HCT116 (cell line): ENCODE measurements at regions not wholly inside any gene's neighbourhood (a gene's known extent, or its start where the extent isn't known, plus 50 kb on each side); places are given as distances from the start of the nearest gene placed in this dataset.

ENCODE experiments used
- ATAC-seq: fragments of 200-7000 bp; cut with Tn5 transposase; 2 replicates; pipeline ENCODE4 v1.9.1; 2020; ENCODE audit warnings: mild to moderate bottlenecking, moderate library complexity
- BruUV-seq: library from RNA; stranded (reverse); fragments of 400-500 nt; replicated peaks from 2 replicates; lab custom pipeline; 2021; lab: Mats Ljungman, UMichigan
- CTCF ChIA-PET: fragments of 300-600 bp; sonication (Branson Sonifier 250); formaldehyde crosslinking; loops from one replicate; lab custom pipeline; 2021; ENCODE audit warnings: antibody characterized with exemption; lab: Charles Lee
- POLR2A ChIA-PET: fragments of 300-600, 350-600 bp; sonication (Branson Sonifier 250); formaldehyde crosslinking; loops from one replicate; lab custom pipeline; 2021; ENCODE audit warnings: antibody characterized with exemption; lab: Charles Lee
- RAD21 ChIA-PET, 2 experiments: fragments of 300-600 bp; sonication (Branson Sonifier 250); formaldehyde crosslinking; loops; one replicate each; lab custom pipeline; 2023; ENCODE audit warnings: low total read pairs in 2 of 2; ENCODE audit not compliant: uncharacterized antibody in 2 of 2, unreplicated experiment in 2 of 2, low non-redundant PET in 1 of 2; lab: Charles Lee
- DNase-seq: peaks from one replicate; pipeline ENCODE4 v3.0.0-alpha.2; 2010; ENCODE audit warnings: low read depth, low spot score
- H2AFZ ChIP-seq: fragments of 200-600 bp; shearing (Covaris generic), sonication (generic); 2 replicates; pipeline ENCODE4 v1.6.1; 2017; ENCODE audit warnings: low read depth, mixed run types, mixed read lengths, antibody characterized with exemption, low read length; ENCODE audit not compliant: poor library complexity, severe bottlenecking
- H3K27ac ChIP-seq: 2 replicates; pipeline ENCODE4 v1.5.1; 2012; ENCODE audit warnings: low read depth, low read length
- H3K27me3 ChIP-seq: fragments of 200-600 bp; sonication (generic); 2 replicates; pipeline ENCODE4 v1.6.1; 2016; ENCODE audit warnings: mixed run types, low read length, mixed read lengths; ENCODE audit not compliant: insufficient read depth
- H3K36me3 ChIP-seq, 2 experiments: fragments of 200-500 bp in 1 of 2; fragments of 200-600 bp in 1 of 2; sonication (Bioruptor generic) in 1 of 2; sonication (generic) in 1 of 2; 2 replicates each; pipeline versions ENCODE4 v1.5.1 to v1.6.1; 2014 to 2016; ENCODE audit warnings: low read length in 2 of 2, inconsistent platforms in 1 of 2, mixed read lengths in 1 of 2, mixed run types in 1 of 2; ENCODE audit not compliant: insufficient read depth in 2 of 2, control insufficient read depth in 1 of 2
- H3K4me1 ChIP-seq, 2 experiments: fragments of 200-600 bp in 1 of 2; sonication (generic) in 1 of 2; 2 replicates each; pipeline versions ENCODE4 v1.5.1 to v1.6.1; 2012 to 2017; ENCODE audit warnings: low read length in 2 of 2, inconsistent platforms in 1 of 2, mild to moderate bottlenecking in 1 of 2, mixed read lengths in 1 of 2, mixed run types in 1 of 2, moderate library complexity in 1 of 2; ENCODE audit not compliant: insufficient read depth in 2 of 2, control insufficient read depth in 1 of 2
- H3K4me2 ChIP-seq: fragments of 200-600 bp; sonication (generic); 2 replicates; pipeline ENCODE4 v1.6.1; 2017; ENCODE audit warnings: mixed run types, low read length, mixed read lengths
- H3K4me3 ChIP-seq, 2 experiments: fragments of 200-600 bp in 1 of 2; sonication (generic) in 1 of 2; replicated peaks in 1 of 2; 2 replicates each; pipeline ENCODE4 v1.5.1; 2011 to 2016; ENCODE audit warnings: low read length in 2 of 2, control low read depth in 1 of 2, low read depth in 1 of 2, mild to moderate bottlenecking in 1 of 2, mixed read lengths in 1 of 2, mixed run types in 1 of 2
- H3K79me2 ChIP-seq: fragments of 200-600 bp; sonication (generic); 2 replicates; pipeline ENCODE4 v1.6.1; 2017; ENCODE audit warnings: mild to moderate bottlenecking, mixed run types, low read length, moderate library complexity, mixed read lengths; ENCODE audit not compliant: insufficient read depth
- H3K9ac ChIP-seq: fragments of 200-600 bp; sonication (generic); 2 replicates; pipeline ENCODE4 v1.6.1; 2016; ENCODE audit warnings: low read length, mixed read lengths
- H3K9me2 ChIP-seq: fragments of 200-600 bp; sonication (generic), shearing (Covaris generic); 2 replicates; pipeline ENCODE4 v1.6.1; 2017; ENCODE audit warnings: mixed run types, mild to moderate bottlenecking, moderate library complexity; ENCODE audit not compliant: insufficient read depth
- H3K9me3 ChIP-seq, 2 experiments: fragments of 200-500 bp in 1 of 2; fragments of 200-600 bp in 1 of 2; sonication (Bioruptor generic) in 1 of 2; sonication (generic) in 1 of 2; 2 replicates each; pipeline ENCODE4 v1.6.1; 2014 to 2017; ENCODE audit warnings: low read length in 2 of 2, mixed read lengths in 2 of 2, inconsistent platforms in 1 of 2, low read depth in 1 of 2, mild to moderate bottlenecking in 1 of 2, mixed run types in 1 of 2, moderate library complexity in 1 of 2; ENCODE audit not compliant: control insufficient read depth in 1 of 2, insufficient read depth in 1 of 2
- H4K20me1 ChIP-seq: fragments of 200-600 bp; sonication (generic), shearing (Covaris generic); 2 replicates; pipeline ENCODE4 v1.6.1; 2017; ENCODE audit warnings: mixed run types, mild to moderate bottlenecking, moderate library complexity; ENCODE audit not compliant: insufficient read depth
- CBX3 ChIP-seq: IDR thresholded peaks from 2 replicates; pipeline ENCODE4 v1.6.1; 2012; ENCODE audit warnings: low read depth
- EZH2 ChIP-seq: fragments of 200-600 bp; sonication (generic); IDR thresholded peaks from 2 replicates; pipeline ENCODE4 v1.6.1; 2017; ENCODE audit warnings: antibody characterized with exemption, mixed run types
- FOSL1 ChIP-seq: IDR thresholded peaks from 2 replicates; pipeline ENCODE4 v1.6.1; 2012; ENCODE audit warnings: low read depth
- POLR2A ChIP-seq: IDR thresholded peaks from 2 replicates; pipeline ENCODE4 v1.7.0; 2011; ENCODE audit warnings: borderline replicate concordance; ENCODE audit not compliant: insufficient read depth, insufficient read length; ENCODE audit errors: extremely low read depth
- SIN3A ChIP-seq: IDR thresholded peaks from 2 replicates; pipeline ENCODE4 v1.6.1; 2012; ENCODE audit warnings: low read depth
- ZNF274 ChIP-seq: fragments of 200-500 bp; sonication (Bioruptor generic); IDR thresholded peaks from 2 replicates; pipeline ENCODE4 v1.6.1; 2014; ENCODE audit warnings: mild to moderate bottlenecking, low read depth, low read length, inconsistent platforms
- intact Hi-C: fragments of 100-400 bp; cut with micrococcal nuclease; formaldehyde crosslinking; loops from 2 replicates; pipeline ENCODE4 v1.10.0; 2022
- TF ChIP-seq, protein P1 (sequence below): IDR thresholded peaks from 2 replicates; pipeline ENCODE4 v1.6.1; 2011; ENCODE audit warnings: mild to moderate bottlenecking, low read length, moderate library complexity; ENCODE audit not compliant: insufficient replicate concordance; ENCODE audit errors: extremely low read depth
- TF ChIP-seq, protein P2 (sequence below): IDR thresholded peaks from 2 replicates; pipeline ENCODE4 v1.6.1; 2012
- TF ChIP-seq, protein P3 (sequence below), 3 experiments: fragments of 200-600 bp in 1 of 3; sonication (generic) in 1 of 3; IDR thresholded peaks in 2 of 3; conservative IDR thresholded peaks in 1 of 3; 2 replicates each; pipeline ENCODE4 v1.5.1; 2012 to 2017; ENCODE audit warnings: low read depth in 2 of 3, low read length in 2 of 3, antibody characterized with exemption in 1 of 3, borderline replicate concordance in 1 of 3, control low read depth in 1 of 3, mild to moderate bottlenecking in 1 of 3, mixed read lengths in 1 of 3, mixed run types in 1 of 3, moderate library complexity in 1 of 3; ENCODE audit not compliant: insufficient read depth in 1 of 3
- TF ChIP-seq, protein P4 (sequence below): IDR thresholded peaks from 2 replicates; pipeline ENCODE4 v1.6.1; 2012

DNA sequence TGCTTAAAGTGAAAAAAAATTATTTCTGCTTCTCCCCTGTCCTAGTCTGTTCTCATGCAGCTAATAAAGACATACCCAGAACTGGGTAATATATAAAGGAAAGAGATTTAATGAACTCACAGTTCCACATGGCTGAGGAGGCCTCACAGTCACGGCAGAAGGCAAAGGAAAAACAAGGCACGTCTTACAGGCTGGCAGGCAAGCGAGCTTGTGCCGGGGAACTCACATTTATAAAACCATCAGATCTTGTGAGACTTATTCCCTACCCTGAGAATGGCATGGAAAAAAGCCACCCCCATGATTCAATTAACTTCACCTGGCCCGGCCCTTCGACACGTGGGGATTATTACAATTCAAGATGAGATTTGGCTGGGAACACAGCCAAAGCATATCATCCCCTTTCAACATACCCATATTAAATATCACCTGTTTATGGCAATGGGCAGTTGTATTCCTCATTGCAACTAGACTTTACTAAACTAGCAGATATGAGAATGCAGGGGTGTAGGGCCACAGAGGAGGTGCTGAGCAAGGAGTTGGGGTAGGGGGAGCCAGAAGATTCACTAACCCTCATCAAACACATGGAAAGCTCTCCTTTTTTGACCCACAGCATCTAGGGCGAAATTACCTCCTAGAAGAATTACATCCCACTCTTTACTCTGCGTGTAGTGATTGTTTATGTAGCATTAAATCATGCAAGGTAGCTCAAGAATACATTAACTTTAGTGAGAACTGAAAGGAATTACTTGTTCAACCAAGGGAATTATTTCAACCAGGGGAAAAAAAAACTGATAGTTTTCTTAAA is 183.3 kb upstream of the DOK6 start:
- Histone ChIP-seq H3K9ac (no peak overlapping the region), H3K36me3 (no peaks in the 10 kb centered on the region), H4K20me1 (no peaks in the 10 kb centered on the region), H3K4me3 (no peak overlapping the region), H3K27me3 (no peaks in the 10 kb centered on the region), H3K27ac (no peak overlapping the region), H3K4me2 (no peak overlapping the region), H3K4me1 (no peaks in the 10 kb centered on the region), H3K79me2 (no peaks in the 10 kb centered on the region), H3K9me3 (no peaks in the 10 kb centered on the region), H2AFZ (no peak overlapping the region), H3K9me2 (no peaks in the 10 kb centered on the region)
- RAD21 ChIA-PET, result no interaction called here
- CTCF ChIA-PET, result no interaction called here
- TF ChIP-seq, protein P1, sequence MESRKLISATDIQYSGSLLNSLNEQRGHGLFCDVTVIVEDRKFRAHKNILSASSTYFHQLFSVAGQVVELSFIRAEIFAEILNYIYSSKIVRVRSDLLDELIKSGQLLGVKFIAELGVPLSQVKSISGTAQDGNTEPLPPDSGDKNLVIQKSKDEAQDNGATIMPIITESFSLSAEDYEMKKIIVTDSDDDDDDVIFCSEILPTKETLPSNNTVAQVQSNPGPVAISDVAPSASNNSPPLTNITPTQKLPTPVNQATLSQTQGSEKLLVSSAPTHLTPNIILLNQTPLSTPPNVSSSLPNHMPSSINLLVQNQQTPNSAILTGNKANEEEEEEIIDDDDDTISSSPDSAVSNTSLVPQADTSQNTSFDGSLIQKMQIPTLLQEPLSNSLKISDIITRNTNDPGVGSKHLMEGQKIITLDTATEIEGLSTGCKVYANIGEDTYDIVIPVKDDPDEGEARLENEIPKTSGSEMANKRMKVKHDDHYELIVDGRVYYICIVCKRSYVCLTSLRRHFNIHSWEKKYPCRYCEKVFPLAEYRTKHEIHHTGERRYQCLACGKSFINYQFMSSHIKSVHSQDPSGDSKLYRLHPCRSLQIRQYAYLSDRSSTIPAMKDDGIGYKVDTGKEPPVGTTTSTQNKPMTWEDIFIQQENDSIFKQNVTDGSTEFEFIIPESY, result no peak
- TF ChIP-seq, protein P2, sequence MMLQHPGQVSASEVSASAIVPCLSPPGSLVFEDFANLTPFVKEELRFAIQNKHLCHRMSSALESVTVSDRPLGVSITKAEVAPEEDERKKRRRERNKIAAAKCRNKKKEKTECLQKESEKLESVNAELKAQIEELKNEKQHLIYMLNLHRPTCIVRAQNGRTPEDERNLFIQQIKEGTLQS, result no peak
- no peak for TF ChIP-seq CBX3
- TF ChIP-seq, protein P3, sequence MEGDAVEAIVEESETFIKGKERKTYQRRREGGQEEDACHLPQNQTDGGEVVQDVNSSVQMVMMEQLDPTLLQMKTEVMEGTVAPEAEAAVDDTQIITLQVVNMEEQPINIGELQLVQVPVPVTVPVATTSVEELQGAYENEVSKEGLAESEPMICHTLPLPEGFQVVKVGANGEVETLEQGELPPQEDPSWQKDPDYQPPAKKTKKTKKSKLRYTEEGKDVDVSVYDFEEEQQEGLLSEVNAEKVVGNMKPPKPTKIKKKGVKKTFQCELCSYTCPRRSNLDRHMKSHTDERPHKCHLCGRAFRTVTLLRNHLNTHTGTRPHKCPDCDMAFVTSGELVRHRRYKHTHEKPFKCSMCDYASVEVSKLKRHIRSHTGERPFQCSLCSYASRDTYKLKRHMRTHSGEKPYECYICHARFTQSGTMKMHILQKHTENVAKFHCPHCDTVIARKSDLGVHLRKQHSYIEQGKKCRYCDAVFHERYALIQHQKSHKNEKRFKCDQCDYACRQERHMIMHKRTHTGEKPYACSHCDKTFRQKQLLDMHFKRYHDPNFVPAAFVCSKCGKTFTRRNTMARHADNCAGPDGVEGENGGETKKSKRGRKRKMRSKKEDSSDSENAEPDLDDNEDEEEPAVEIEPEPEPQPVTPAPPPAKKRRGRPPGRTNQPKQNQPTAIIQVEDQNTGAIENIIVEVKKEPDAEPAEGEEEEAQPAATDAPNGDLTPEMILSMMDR (IDR thresholded peaks at IDR 0.05 in 2 of 3, conservative IDR thresholded peaks at IDR 0.05 in 1 of 3; ENCODE audit: borderline replicate concordance in 1 of 3, insufficient read depth in 1 of 3, low read depth in 2 of 3, low read length in 2 of 3), result no peak
- TF ChIP-seq ZNF274, result no peak
- no peak for TF ChIP-seq POLR2A
- TF ChIP-seq, protein P4, sequence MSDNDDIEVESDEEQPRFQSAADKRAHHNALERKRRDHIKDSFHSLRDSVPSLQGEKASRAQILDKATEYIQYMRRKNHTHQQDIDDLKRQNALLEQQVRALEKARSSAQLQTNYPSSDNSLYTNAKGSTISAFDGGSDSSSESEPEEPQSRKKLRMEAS, result no peak
- no peak for TF ChIP-seq FOSL1
- TF ChIP-seq SIN3A, result no peak
- no peak for TF ChIP-seq EZH2
- DNase-seq, result no peak
- POLR2A ChIA-PET, result no interaction called here
- ATAC-seq, result no peak
- BruUV-seq, result no TSS peak
- intact Hi-C loops, result no loop called here
